ENCODE measurements at regions not wholly inside any gene's neighbourhood (a gene's known extent, or its start where the extent isn't known, plus 50 kb on each side); places are given as distances from the start of the nearest gene placed in this dataset.

DNA sequence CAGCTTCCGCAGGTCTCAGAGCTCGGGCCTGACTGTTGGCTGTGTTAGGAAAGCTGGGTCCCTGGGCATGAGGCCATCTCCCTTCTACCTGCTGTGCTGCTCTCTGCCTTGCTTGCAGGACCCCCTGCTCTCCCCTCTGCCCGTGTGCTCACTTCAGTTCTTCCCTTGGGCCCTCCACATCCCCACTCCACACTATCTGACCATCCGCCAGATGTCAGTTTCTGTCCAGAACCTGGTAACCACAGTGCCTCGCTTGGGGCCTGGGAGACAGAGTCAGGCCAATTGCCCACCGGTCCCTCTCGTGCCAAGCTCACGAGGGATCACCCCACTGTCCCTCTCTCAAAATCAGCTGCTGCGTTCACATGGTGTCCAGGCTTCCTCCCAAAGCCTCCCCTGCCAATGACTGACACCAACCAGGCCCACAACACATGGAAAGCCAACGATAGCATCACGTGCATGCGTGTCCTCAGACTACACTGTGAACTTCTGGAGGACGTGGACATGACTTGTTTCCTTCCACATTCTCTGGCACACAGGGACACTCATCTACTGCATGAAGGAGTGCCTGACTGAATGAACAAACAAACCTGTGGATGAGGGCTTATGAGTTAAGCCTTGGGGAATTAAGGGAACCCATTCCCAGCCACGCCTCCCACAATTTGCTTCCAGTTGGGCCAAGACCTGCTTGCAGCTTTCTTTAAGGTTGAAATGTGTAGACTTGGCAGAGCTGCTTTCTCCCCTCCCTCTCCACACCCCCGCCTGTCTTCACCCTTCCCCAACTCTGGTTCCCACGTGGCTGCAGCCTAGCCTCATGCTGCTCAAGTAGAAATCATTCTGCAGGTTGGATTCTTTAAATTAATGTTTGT, 72.5 kb upstream of the ZNF423 start:
- no peaks in the 10 kb centered on the region for H3K36me3 ChIP-seq (ENCODE audit: control insufficient read depth in 2 of 2, insufficient read depth in 2 of 2, low read length in 1 of 2)
- POLR2A ChIA-PET: no interaction called here
- in situ Hi-C loops (cut with MboI) (no loop called here), intact Hi-C loops (cut with micrococcal nuclease; ENCODE audit: unreplicated experiment) (no loop called here)
- peaks cover 0 to 2% of the 10 kb centered on the region in 2 experiments; a peak in 1 of 4 replicates for H3K27me3 ChIP-seq (replicated peaks in 1 of 2; ENCODE audit: control insufficient read depth in 2 of 2, insufficient read depth in 2 of 2, low read length in 1 of 2)
- H3K27ac ChIP-seq (ENCODE audit: control insufficient read depth, insufficient read depth): no peak overlapping the region
- FAIRE-seq: no peak
- no peak for DNase-seq (ENCODE audit: low read depth, low spot score)
- H3K4me3 ChIP-seq: no peak overlapping the region
- ATAC-seq: no peak
- BruUV-seq (replicated peaks): no TSS peak
- SMC1A ChIA-PET (ENCODE audit: uncharacterized antibody, unreplicated experiment): no interaction called here
- no peak overlapping the region for H2AFZ ChIP-seq (ENCODE audit: control insufficient read depth, low read depth, low read length)
- 32% methylated on average over 16 of the region's 16 CpGs for WGBS (ENCODE audit: insufficient coverage, insufficient replicate concordance, low lambda C conversion rate, missing lambda C conversion rate)
- no peak for TF ChIP-seq MAX (IDR thresholded peaks at IDR 0.05; ENCODE audit: low read depth, low read length)
- TF ChIP-seq IKZF1 (conservative IDR thresholded peaks at IDR 0.05): no peak
- TF ChIP-seq, protein P1, sequence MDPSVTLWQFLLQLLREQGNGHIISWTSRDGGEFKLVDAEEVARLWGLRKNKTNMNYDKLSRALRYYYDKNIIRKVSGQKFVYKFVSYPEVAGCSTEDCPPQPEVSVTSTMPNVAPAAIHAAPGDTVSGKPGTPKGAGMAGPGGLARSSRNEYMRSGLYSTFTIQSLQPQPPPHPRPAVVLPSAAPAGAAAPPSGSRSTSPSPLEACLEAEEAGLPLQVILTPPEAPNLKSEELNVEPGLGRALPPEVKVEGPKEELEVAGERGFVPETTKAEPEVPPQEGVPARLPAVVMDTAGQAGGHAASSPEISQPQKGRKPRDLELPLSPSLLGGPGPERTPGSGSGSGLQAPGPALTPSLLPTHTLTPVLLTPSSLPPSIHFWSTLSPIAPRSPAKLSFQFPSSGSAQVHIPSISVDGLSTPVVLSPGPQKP (IDR thresholded peaks at IDR 0.05; ENCODE audit: low read depth, low read length): no peak
- TF ChIP-seq RCOR1 (conservative IDR thresholded peaks at IDR 0.05; ENCODE audit: low read depth, low read length): no peak
- no peaks in the 10 kb centered on the region for H3K4me1 ChIP-seq (ENCODE audit: control insufficient read depth, insufficient read depth, low read length)
- no peaks in the 10 kb centered on the region for H3K79me2 ChIP-seq (ENCODE audit: control insufficient read depth, insufficient read depth, low read length)
- H4K20me1 ChIP-seq (ENCODE audit: control insufficient read depth, insufficient read depth): no peaks in the 10 kb centered on the region
- H3K9me3 ChIP-seq (replicated peaks; ENCODE audit: control insufficient read depth, insufficient read depth, low read length): no peaks in the 10 kb centered on the region; the same call in 2 of the 3 replicates
- H3K4me2 ChIP-seq (ENCODE audit: control insufficient read depth, insufficient read depth): no peak overlapping the region
- RAD21 ChIA-PET (ENCODE audit: unreplicated experiment): no interaction called here
- no peak overlapping the region for H3K9ac ChIP-seq (ENCODE audit: control insufficient read depth, insufficient read depth, low read length)
- CTCF ChIA-PET: no interaction called here

DNA sequence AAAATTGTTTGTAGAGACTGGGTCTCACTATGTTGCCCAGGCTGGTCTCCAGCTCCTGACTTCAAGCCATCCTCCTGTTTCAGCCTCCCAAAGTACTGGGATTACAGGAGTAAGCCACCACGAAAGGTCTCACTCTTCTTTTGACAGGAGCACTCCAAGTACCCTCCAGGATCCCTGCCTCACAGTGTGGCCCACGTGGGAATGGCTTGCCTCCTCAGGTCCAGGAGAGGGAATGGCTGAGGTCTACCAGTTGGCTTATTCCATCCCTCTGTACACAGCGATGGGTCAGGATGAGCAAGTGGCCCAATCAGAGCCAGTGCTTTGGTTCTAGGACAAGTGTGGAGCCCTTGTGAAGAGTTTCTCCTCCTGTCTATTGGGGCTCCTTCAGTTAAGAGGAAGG, 73.7 kb upstream of the ZNF423 start:
- Histone ChIP-seq H3K27me3 (replicated peaks in 1 of 2; ENCODE audit: control insufficient read depth in 2 of 2, insufficient read depth in 2 of 2, low read length in 1 of 2) (peaks cover 0 to 2% of the 10 kb centered on the region in 2 experiments; a peak in 1 of 4 replicates), H3K79me2 (ENCODE audit: control insufficient read depth, insufficient read depth, low read length) (no peaks in the 10 kb centered on the region), H3K9ac (ENCODE audit: control insufficient read depth, insufficient read depth, low read length) (no peak overlapping the region), H2AFZ (ENCODE audit: control insufficient read depth, low read depth, low read length) (no peak overlapping the region), H3K9me3 (replicated peaks; ENCODE audit: control insufficient read depth, insufficient read depth, low read length) (no peaks in the 10 kb centered on the region), H3K4me2 (ENCODE audit: control insufficient read depth, insufficient read depth) (no peak overlapping the region), H3K4me3 (no peak overlapping the region), H3K27ac (ENCODE audit: control insufficient read depth, insufficient read depth) (no peak overlapping the region), H3K36me3 (ENCODE audit: control insufficient read depth in 2 of 2, insufficient read depth in 2 of 2, low read length in 1 of 2) (no peaks in the 10 kb centered on the region), H3K4me1 (ENCODE audit: control insufficient read depth, insufficient read depth, low read length) (no peaks in the 10 kb centered on the region), H4K20me1 (ENCODE audit: control insufficient read depth, insufficient read depth) (no peaks in the 10 kb centered on the region)
- BruUV-seq (replicated peaks): no TSS peak
- WGBS (ENCODE audit: insufficient coverage, insufficient replicate concordance, low lambda C conversion rate, missing lambda C conversion rate): 13% methylated on average over 3 of the region's 3 CpGs
- RAD21 ChIA-PET (ENCODE audit: unreplicated experiment): no interaction called here
- no peak for ATAC-seq
- SMC1A ChIA-PET (ENCODE audit: uncharacterized antibody, unreplicated experiment): no interaction called here
- in situ Hi-C loops (cut with MboI): no loop called here
- CTCF ChIA-PET: no interaction called here
- no peak for FAIRE-seq
- POLR2A ChIA-PET: no interaction called here
- intact Hi-C loops (cut with micrococcal nuclease; ENCODE audit: unreplicated experiment): no loop called here
- no peak for DNase-seq (ENCODE audit: low read depth, low spot score)
- no peak for TF ChIP-seq NR2C2 (IDR thresholded peaks at IDR 0.05; ENCODE audit: borderline replicate concordance, control insufficient read depth, insufficient read length, low read depth)
- TF ChIP-seq SUZ12 (IDR thresholded peaks at IDR 0.05; ENCODE audit: unreplicated experiment): no peak
- TF ChIP-seq NFXL1 (IDR thresholded peaks at IDR 0.05; ENCODE audit: borderline replicate concordance): no peak
- TF ChIP-seq KDM1A (IDR thresholded peaks at IDR 0.05; ENCODE audit: borderline replicate concordance): no peak
- no peak for TF ChIP-seq USF1 (IDR thresholded peaks at IDR 0.05; ENCODE audit: borderline replicate concordance, extremely low read length, insufficient read depth, low read depth, low read length)
- TF ChIP-seq ZNF217 (IDR thresholded peaks at IDR 0.05): no peak
- no peak for TF ChIP-seq RELB (IDR thresholded peaks at IDR 0.05; ENCODE audit: low read depth)
- TF ChIP-seq MAX (IDR thresholded peaks at IDR 0.05; ENCODE audit: low read depth, low read length): no peak
- no peak for TF ChIP-seq BHLHE40 (IDR thresholded peaks at IDR 0.05; ENCODE audit: borderline replicate concordance in 1 of 2, low read depth in 2 of 2, low read length in 1 of 2)

All from GM12878 (cell line).